PC-9 (cell line): ENCODE measurements at regions not wholly inside any gene's neighbourhood (a gene's known extent, or its start where the extent isn't known, plus 50 kb on each side); places are given as distances from the start of the nearest gene placed in this dataset.

Experiments
- EZH2 ChIP-seq: fragments of 200-600 bp; sonication (generic); IDR thresholded peaks from 2 replicates; pipeline ENCODE4 v1.8.0; 2017; ENCODE audit warnings: antibody characterized with exemption, low read depth
- TF ChIP-seq, protein P1 (sequence below): fragments of 200-600 bp; sonication (generic); conservative IDR thresholded peaks from 2 replicates; pipeline ENCODE4 v1.6.1; 2017; ENCODE audit warnings: mixed run types, antibody characterized with exemption, mild to moderate bottlenecking, moderate library complexity

DNA sequence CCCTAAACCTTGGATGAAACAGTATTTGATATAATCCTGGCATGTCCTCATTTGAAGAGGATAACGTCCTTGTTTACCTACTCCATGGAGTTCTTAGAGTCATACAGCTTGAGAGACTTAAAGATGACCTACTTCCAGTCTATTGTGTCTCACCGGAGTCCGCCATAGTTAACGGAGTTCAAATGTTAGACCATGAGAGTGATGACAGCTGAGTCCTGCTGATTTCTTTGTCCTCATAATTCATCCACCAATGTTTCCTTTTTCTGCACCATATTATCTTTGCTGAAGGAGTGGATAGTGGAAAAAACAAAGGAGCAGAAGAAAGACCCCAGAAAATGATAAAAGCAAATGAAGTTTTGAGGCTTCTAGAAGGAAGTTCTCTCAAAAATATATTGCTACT, 75.8 kb upstream of the HIF1A start:
- TF ChIP-seq, protein P1, sequence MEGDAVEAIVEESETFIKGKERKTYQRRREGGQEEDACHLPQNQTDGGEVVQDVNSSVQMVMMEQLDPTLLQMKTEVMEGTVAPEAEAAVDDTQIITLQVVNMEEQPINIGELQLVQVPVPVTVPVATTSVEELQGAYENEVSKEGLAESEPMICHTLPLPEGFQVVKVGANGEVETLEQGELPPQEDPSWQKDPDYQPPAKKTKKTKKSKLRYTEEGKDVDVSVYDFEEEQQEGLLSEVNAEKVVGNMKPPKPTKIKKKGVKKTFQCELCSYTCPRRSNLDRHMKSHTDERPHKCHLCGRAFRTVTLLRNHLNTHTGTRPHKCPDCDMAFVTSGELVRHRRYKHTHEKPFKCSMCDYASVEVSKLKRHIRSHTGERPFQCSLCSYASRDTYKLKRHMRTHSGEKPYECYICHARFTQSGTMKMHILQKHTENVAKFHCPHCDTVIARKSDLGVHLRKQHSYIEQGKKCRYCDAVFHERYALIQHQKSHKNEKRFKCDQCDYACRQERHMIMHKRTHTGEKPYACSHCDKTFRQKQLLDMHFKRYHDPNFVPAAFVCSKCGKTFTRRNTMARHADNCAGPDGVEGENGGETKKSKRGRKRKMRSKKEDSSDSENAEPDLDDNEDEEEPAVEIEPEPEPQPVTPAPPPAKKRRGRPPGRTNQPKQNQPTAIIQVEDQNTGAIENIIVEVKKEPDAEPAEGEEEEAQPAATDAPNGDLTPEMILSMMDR: no peak
- TF ChIP-seq EZH2: no peak
